ENCODE measurements at regions not wholly inside any gene's neighbourhood (a gene's known extent, or its start where the extent isn't known, plus 50 kb on each side); places are given as distances from the start of the nearest gene placed in this dataset.

DNA sequence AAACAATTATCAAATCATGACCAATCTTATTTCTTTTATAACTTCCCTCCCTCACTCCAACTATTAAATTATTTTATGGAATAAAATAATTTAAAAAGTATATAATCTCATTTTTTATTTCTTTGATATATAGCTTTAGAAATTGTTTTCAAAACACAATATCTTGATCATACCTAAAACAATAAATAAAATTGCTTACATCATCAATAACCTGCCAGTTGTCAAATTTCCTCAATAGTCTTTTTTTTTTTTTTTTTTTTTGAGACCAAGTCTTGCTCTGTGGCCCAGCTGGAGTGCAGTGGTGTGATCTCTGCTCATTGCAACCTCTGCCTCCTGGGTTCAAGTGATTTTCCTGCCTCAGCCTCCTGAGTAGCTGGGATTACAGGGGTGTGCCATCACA, 60.1 kb upstream of the ELOVL5 start:
- Histone ChIP-seq H3F3A (replicated peaks; ENCODE audit: insufficient read depth) (no peaks in the 10 kb centered on the region), H3K4me3 (ENCODE audit: low read depth in 2 of 2, low read length in 1 of 2) (no peak overlapping the region), H3K9me2 (no peaks in the 10 kb centered on the region), H3K9ac (no peak overlapping the region), H3K27me3 (ENCODE audit: insufficient read depth) (no peaks in the 10 kb centered on the region), H4K20me1 (ENCODE audit: insufficient read depth) (no peaks in the 10 kb centered on the region), H3K9me3 (no peaks in the 10 kb centered on the region), H3K79me2 (ENCODE audit: insufficient read depth) (no peaks in the 10 kb centered on the region), H3K4me2 (no peak overlapping the region), H3K4me1 (ENCODE audit: control insufficient read depth in 1 of 2, insufficient read depth in 2 of 2, low read depth in 1 of 2, low read length in 1 of 2) (peaks cover 0 to 2% of the 10 kb centered on the region in 2 experiments; a peak in 1 of 4 replicates), H2AFZ (ENCODE audit: low read depth) (no peak overlapping the region), H3K36me3 (replicated peaks in 1 of 2; ENCODE audit: control insufficient read depth in 1 of 2, insufficient read depth in 2 of 2, low read length in 1 of 2) (no peaks in the 10 kb centered on the region), H3K27ac (ENCODE audit: low read depth in 2 of 2, low read length in 1 of 2) (no peak overlapping the region)
- TF ChIP-seq FOXJ3 (CRISPR knock-in tag; IDR thresholded peaks at IDR 0.05) (no peak), CHD2 (IDR thresholded peaks at IDR 0.05; ENCODE audit: low read length, partially characterized antibody) (no peak), EP300 (IDR thresholded peaks at IDR 0.05; ENCODE audit: borderline replicate concordance in 1 of 2, low read depth in 1 of 2, low read length in 1 of 2) (no peak), TEAD4 (IDR thresholded peaks at IDR 0.05; ENCODE audit: borderline replicate concordance, insufficient read depth) (no peak)
- TF ChIP-seq, protein P1, sequence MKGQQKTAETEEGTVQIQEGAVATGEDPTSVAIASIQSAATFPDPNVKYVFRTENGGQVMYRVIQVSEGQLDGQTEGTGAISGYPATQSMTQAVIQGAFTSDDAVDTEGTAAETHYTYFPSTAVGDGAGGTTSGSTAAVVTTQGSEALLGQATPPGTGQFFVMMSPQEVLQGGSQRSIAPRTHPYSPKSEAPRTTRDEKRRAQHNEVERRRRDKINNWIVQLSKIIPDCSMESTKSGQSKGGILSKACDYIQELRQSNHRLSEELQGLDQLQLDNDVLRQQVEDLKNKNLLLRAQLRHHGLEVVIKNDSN (IDR thresholded peaks at IDR 0.05; ENCODE audit: borderline replicate concordance, low read depth) = no peak
- TF ChIP-seq, protein P2, sequence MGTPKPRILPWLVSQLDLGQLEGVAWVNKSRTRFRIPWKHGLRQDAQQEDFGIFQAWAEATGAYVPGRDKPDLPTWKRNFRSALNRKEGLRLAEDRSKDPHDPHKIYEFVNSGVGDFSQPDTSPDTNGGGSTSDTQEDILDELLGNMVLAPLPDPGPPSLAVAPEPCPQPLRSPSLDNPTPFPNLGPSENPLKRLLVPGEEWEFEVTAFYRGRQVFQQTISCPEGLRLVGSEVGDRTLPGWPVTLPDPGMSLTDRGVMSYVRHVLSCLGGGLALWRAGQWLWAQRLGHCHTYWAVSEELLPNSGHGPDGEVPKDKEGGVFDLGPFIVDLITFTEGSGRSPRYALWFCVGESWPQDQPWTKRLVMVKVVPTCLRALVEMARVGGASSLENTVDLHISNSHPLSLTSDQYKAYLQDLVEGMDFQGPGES (IDR thresholded peaks at IDR 0.05; ENCODE audit: low read depth, low read length) = no peak
- CTCF ChIA-PET = interaction anchor here (1.5 kb wide), 1 partner anchor 75 kb away, joined by 4 read pairs; no protein-coding TSS in a partner anchor
- no peak for DNase-seq
- POLR2A ChIA-PET = no interaction called here

DNA sequence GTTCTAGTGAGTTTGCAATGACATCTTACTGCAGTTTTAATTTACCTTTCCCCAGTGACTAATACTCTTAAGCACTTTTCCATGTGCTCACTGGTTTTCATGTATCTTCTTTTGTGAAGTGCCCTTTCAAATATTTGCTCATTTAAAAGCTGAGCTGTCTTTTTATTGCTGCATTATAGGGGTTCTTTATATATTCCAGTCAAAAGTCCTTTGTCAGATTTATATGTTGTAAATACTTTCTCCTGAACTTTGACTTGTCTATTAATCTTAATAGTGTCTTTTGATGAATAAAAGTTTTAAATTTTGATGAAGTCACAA, 50.2 kb upstream of the ELOVL5 start:
- H3K4me2 ChIP-seq = no peak overlapping the region
- no peak overlapping the region for H3K4me3 ChIP-seq (ENCODE audit: low read depth in 2 of 2, low read length in 1 of 2)
- CTCF ChIA-PET = interaction anchor here (1.9 to 4.8 kb wide), 2 partner anchors 11 to 227 kb away, joined by 6 to 17 read pairs; no protein-coding TSS in a partner anchor

More for the DNA sequence above, 50.2 kb upstream of the ELOVL5 start:
- H3K27ac ChIP-seq (ENCODE audit: low read depth in 2 of 2, low read length in 1 of 2) = no peak overlapping the region
- no peaks in the 10 kb centered on the region for H3K36me3 ChIP-seq (replicated peaks in 1 of 2; ENCODE audit: control insufficient read depth in 1 of 2, insufficient read depth in 2 of 2, low read length in 1 of 2)
- H2AFZ ChIP-seq (ENCODE audit: low read depth) = no peak overlapping the region
- no peak for DNase-seq
- no peaks in the 10 kb centered on the region for H3K79me2 ChIP-seq (ENCODE audit: insufficient read depth)
- H3K9ac ChIP-seq = no peak overlapping the region
- no peaks in the 10 kb centered on the region; the same call in 1 of the 2 replicates for H3K27me3 ChIP-seq (ENCODE audit: insufficient read depth)
- H3F3A ChIP-seq (replicated peaks; ENCODE audit: insufficient read depth) = no peaks in the 10 kb centered on the region
- H3K9me2 ChIP-seq = no peaks in the 10 kb centered on the region
- no peaks in the 10 kb centered on the region for H3K9me3 ChIP-seq
- POLR2A ChIA-PET = no interaction called here
- H4K20me1 ChIP-seq (ENCODE audit: insufficient read depth) = no peaks in the 10 kb centered on the region
- TF ChIP-seq, protein P3, sequence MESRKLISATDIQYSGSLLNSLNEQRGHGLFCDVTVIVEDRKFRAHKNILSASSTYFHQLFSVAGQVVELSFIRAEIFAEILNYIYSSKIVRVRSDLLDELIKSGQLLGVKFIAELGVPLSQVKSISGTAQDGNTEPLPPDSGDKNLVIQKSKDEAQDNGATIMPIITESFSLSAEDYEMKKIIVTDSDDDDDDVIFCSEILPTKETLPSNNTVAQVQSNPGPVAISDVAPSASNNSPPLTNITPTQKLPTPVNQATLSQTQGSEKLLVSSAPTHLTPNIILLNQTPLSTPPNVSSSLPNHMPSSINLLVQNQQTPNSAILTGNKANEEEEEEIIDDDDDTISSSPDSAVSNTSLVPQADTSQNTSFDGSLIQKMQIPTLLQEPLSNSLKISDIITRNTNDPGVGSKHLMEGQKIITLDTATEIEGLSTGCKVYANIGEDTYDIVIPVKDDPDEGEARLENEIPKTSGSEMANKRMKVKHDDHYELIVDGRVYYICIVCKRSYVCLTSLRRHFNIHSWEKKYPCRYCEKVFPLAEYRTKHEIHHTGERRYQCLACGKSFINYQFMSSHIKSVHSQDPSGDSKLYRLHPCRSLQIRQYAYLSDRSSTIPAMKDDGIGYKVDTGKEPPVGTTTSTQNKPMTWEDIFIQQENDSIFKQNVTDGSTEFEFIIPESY (IDR thresholded peaks at IDR 0.05; ENCODE audit: borderline replicate concordance, low read depth) = no peak
- no peak for TF ChIP-seq NFIC (IDR thresholded peaks at IDR 0.05; ENCODE audit: borderline replicate concordance)
- no peak for TF ChIP-seq RAD21 (IDR thresholded peaks at IDR 0.05; ENCODE audit: low read length)
- TF ChIP-seq EP300 (IDR thresholded peaks at IDR 0.05; ENCODE audit: borderline replicate concordance in 1 of 2, low read depth in 1 of 2, low read length in 1 of 2) = no peak
- TF ChIP-seq TEAD4 (IDR thresholded peaks at IDR 0.05; ENCODE audit: borderline replicate concordance, insufficient read depth) = no peak
- TF ChIP-seq SMC3 (IDR thresholded peaks at IDR 0.05; ENCODE audit: low read depth, low read length) = no peak
- H3K4me1 ChIP-seq (ENCODE audit: control insufficient read depth in 1 of 2, insufficient read depth in 2 of 2, low read depth in 1 of 2, low read length in 1 of 2) = no peaks in the 10 kb centered on the region
